ENCODE measurements at regions not wholly inside any gene's neighbourhood (a gene's known extent, or its start where the extent isn't known, plus 50 kb on each side); places are given as distances from the start of the nearest gene placed in this dataset.

DNA sequence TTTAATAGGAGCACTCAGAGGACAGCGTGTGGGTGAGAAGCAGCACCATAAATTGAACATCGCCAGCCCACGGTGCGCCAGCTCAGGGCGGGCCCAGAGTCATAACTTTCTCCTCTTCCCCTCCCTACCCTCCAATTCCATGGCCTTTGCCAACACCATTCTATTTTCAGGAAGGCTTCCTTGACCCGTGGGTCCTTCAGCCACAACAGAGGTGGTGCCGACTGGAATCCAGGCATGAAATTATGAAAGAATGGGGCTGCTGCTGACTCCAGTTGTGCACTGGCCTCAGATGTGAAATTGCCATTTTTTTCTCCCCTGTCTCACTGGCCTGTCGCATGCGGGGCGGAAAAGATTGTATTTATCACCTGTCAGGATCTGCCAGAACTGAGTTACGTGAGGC lies 345.9 kb downstream of the MIAT start:
- TF ChIP-seq, protein P1, sequence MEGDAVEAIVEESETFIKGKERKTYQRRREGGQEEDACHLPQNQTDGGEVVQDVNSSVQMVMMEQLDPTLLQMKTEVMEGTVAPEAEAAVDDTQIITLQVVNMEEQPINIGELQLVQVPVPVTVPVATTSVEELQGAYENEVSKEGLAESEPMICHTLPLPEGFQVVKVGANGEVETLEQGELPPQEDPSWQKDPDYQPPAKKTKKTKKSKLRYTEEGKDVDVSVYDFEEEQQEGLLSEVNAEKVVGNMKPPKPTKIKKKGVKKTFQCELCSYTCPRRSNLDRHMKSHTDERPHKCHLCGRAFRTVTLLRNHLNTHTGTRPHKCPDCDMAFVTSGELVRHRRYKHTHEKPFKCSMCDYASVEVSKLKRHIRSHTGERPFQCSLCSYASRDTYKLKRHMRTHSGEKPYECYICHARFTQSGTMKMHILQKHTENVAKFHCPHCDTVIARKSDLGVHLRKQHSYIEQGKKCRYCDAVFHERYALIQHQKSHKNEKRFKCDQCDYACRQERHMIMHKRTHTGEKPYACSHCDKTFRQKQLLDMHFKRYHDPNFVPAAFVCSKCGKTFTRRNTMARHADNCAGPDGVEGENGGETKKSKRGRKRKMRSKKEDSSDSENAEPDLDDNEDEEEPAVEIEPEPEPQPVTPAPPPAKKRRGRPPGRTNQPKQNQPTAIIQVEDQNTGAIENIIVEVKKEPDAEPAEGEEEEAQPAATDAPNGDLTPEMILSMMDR (IDR thresholded peaks at IDR 0.05; ENCODE audit: low read length) = no peak
- no peak for TF ChIP-seq EZH2 (IDR thresholded peaks at IDR 0.05; ENCODE audit: borderline replicate concordance, low read length)

Data from OCI-LY1 (cell line).